ENCODE measurements at regions not wholly inside any gene's neighbourhood (a gene's known extent, or its start where the extent isn't known, plus 50 kb on each side); places are given as distances from the start of the nearest gene placed in this dataset.
A peak's percentile ranks its signal among the peaks of the same experiment; 100 is the strongest.

DNA sequence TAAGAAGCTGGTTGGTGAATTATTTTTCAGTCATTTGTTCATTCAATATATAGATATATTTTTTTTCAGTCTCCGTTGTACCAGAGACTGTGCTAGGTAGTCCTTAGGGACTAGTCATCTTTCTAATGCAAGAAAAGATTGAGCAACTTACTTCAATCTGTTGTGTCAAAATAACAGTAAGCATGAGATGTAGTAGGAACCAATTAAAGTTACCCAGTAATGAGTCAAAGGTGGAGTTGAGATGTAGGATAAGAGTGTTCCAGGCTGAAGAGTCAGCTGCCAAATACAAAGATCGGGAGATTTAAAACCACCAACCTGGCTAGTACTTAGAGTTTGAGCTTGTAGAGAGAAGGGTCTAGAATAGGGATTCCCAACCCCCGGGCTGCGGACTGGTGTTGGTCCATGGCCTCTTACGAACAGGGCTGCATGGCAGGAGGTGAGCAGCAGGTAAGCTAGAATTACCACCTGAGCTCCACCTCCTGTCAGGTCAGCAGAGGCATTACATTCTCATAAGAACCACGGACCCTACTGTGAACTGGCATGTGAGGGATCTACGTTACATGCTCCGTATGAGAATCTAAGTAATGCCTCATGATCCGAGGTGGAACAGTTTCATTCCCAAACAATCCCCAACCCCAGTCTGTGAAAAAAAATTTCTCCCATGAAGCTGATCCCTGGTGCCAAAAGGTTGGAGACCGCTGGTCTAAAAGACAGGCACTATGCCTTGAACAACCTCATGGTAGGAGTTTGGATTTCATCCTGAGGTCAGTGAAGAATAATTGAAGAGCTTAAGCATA, 1241.5 kb upstream of the WWC1 start:
- Histone ChIP-seq H3K4me3 (ENCODE audit: low read depth, low read length, poor library complexity, severe bottlenecking) (no peak overlapping the region), H3K9me3 (ENCODE audit: low read length) (no peaks in the 10 kb centered on the region), H3K36me3 (ENCODE audit: insufficient read depth, low read length) (no peaks in the 10 kb centered on the region), H3K4me2 (ENCODE audit: low read length) (no peak overlapping the region), H3K27me3 (ENCODE audit: insufficient read depth, low read length) (no peaks in the 10 kb centered on the region), H2AFZ (ENCODE audit: low read length) (no peak overlapping the region), H3K79me2 (ENCODE audit: insufficient read depth, low read length) (no peaks in the 10 kb centered on the region), H3K27ac (ENCODE audit: low read depth, low read length, poor library complexity, severe bottlenecking) (no peak overlapping the region), H3K4me1 (ENCODE audit: insufficient read depth, low read length, severe bottlenecking) (no peaks in the 10 kb centered on the region), H3K9ac (ENCODE audit: low read length) (no peak overlapping the region), H4K20me1 (ENCODE audit: insufficient read depth, low read length) (no peaks in the 10 kb centered on the region), H3F3A (ENCODE audit: insufficient read depth, low read length) (no peaks in the 10 kb centered on the region), H3K9me2 (ENCODE audit: low read depth, low read length) (no peaks in the 10 kb centered on the region)
- TF ChIP-seq, protein P1, sequence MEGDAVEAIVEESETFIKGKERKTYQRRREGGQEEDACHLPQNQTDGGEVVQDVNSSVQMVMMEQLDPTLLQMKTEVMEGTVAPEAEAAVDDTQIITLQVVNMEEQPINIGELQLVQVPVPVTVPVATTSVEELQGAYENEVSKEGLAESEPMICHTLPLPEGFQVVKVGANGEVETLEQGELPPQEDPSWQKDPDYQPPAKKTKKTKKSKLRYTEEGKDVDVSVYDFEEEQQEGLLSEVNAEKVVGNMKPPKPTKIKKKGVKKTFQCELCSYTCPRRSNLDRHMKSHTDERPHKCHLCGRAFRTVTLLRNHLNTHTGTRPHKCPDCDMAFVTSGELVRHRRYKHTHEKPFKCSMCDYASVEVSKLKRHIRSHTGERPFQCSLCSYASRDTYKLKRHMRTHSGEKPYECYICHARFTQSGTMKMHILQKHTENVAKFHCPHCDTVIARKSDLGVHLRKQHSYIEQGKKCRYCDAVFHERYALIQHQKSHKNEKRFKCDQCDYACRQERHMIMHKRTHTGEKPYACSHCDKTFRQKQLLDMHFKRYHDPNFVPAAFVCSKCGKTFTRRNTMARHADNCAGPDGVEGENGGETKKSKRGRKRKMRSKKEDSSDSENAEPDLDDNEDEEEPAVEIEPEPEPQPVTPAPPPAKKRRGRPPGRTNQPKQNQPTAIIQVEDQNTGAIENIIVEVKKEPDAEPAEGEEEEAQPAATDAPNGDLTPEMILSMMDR (IDR thresholded peaks at IDR 0.05; ENCODE audit: low read length), result no peak
- no peak for TF ChIP-seq EZH2 (IDR thresholded peaks at IDR 0.05; ENCODE audit: borderline replicate concordance, low read length)

DNA sequence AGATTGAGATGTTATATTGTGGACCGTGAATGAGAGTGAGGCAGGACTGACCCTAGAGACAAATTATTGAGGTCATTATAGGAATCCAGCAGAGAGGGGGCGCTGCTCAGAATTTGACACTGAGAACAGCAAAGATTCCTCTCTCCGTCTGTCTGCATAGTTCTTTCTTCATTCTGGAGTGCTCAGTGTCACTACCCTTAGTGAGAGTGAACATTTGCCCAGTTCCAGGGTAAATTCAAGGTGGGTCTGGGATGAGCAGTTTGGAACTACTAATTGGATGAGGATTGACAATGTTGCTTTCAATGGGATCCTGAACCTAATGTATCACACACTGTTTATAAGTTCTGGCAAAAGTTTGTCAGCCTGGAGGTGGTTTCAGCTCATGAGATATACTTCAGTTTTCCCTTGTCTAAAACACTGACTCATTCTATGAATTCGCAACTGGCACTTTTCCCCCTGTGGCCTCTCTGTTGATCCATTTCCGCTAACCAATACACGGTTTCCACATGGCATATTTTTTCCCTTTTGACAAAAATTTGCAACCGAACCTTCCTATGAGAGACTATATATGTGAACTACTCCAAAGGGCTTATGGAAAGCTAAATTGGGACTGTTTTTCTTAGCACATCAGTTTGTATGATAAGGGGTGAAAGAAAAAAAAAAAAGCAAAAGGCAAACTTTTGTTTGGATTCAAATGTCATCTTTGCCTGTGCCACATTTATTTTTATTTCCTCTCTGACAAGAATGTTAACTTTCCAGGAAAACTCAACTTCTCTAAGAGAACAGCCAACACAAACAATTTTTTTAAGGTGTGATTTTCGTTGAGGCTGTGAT, 1240.7 kb upstream of the WWC1 start:
- Histone ChIP-seq H3K27ac (ENCODE audit: low read depth, low read length, poor library complexity, severe bottlenecking) (no peak overlapping the region), H3K9me2 (ENCODE audit: low read depth, low read length) (no peaks in the 10 kb centered on the region), H3K27me3 (ENCODE audit: insufficient read depth, low read length) (no peaks in the 10 kb centered on the region), H3K4me1 (ENCODE audit: insufficient read depth, low read length, severe bottlenecking) (no peaks in the 10 kb centered on the region), H2AFZ (ENCODE audit: low read length) (no peak overlapping the region), H3K4me2 (ENCODE audit: low read length) (no peak overlapping the region), H4K20me1 (ENCODE audit: insufficient read depth, low read length) (no peaks in the 10 kb centered on the region), H3K9ac (ENCODE audit: low read length) (no peak overlapping the region), H3K9me3 (ENCODE audit: low read length) (no peaks in the 10 kb centered on the region), H3K4me3 (ENCODE audit: low read depth, low read length, poor library complexity, severe bottlenecking) (no peak overlapping the region), H3F3A (ENCODE audit: insufficient read depth, low read length) (no peaks in the 10 kb centered on the region), H3K36me3 (ENCODE audit: insufficient read depth, low read length) (no peaks in the 10 kb centered on the region), H3K79me2 (ENCODE audit: insufficient read depth, low read length) (no peaks in the 10 kb centered on the region)
- TF ChIP-seq, protein P1 (IDR thresholded peaks at IDR 0.05; ENCODE audit: low read length), result peak; percentile 47; the same call in 1 of the 2 replicates
- TF ChIP-seq EZH2 (IDR thresholded peaks at IDR 0.05; ENCODE audit: borderline replicate concordance, low read length), result no peak

DNA sequence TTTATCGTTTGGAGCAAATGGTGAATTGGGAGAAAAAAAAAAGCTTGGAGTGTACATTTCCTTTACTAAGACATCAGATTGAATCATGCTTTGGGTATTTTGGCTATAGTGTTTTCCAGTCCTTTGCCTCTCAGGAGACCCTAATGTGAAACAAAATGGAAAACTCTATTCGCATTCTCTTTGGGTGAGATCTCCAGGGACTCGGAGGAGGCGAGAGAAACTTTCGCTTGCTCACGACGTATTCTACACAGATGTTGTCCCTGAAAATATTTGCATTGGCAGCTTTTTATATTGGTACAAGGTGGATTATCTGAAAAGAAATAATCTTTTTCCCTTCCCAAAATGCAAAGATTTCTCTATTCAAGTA, 1240.1 kb upstream of the WWC1 start:
- Histone ChIP-seq H3K9me2 (ENCODE audit: low read depth, low read length) (no peaks in the 10 kb centered on the region), H3K9ac (ENCODE audit: low read length) (no peak overlapping the region), H3K79me2 (ENCODE audit: insufficient read depth, low read length) (no peaks in the 10 kb centered on the region), H3K4me2 (ENCODE audit: low read length) (no peak overlapping the region), H3K27ac (ENCODE audit: low read depth, low read length, poor library complexity, severe bottlenecking) (no peak overlapping the region), H3F3A (ENCODE audit: insufficient read depth, low read length) (no peaks in the 10 kb centered on the region), H3K36me3 (ENCODE audit: insufficient read depth, low read length) (no peaks in the 10 kb centered on the region), H3K4me3 (ENCODE audit: low read depth, low read length, poor library complexity, severe bottlenecking) (no peak overlapping the region), H2AFZ (ENCODE audit: low read length) (no peak overlapping the region), H3K4me1 (ENCODE audit: insufficient read depth, low read length, severe bottlenecking) (no peaks in the 10 kb centered on the region), H3K9me3 (ENCODE audit: low read length) (no peaks in the 10 kb centered on the region), H4K20me1 (ENCODE audit: insufficient read depth, low read length) (no peaks in the 10 kb centered on the region), H3K27me3 (ENCODE audit: insufficient read depth, low read length) (no peaks in the 10 kb centered on the region)
- no peak for TF ChIP-seq EZH2 (IDR thresholded peaks at IDR 0.05; ENCODE audit: borderline replicate concordance, low read length)
- TF ChIP-seq, protein P1 (IDR thresholded peaks at IDR 0.05; ENCODE audit: low read length), result no peak
